ENCODE measurements at regions not wholly inside any gene's neighbourhood (a gene's known extent, or its start where the extent isn't known, plus 50 kb on each side); places are given as distances from the start of the nearest gene placed in this dataset.

- TF ChIP-seq EZH2phosphoT487 (IDR thresholded peaks at IDR 0.05; ENCODE audit: borderline replicate concordance, low read length), result no peak
- TF ChIP-seq CTCF (conservative IDR thresholded peaks at IDR 0.05; ENCODE audit: low read depth, low read length), result peak; percentile 63
- TF ChIP-seq EZH2 (IDR thresholded peaks at IDR 0.05; ENCODE audit: low read length, unreplicated experiment), result no peak
- Histone ChIP-seq H3K9me3 (ENCODE audit: low read length) (no peaks in the 10 kb centered on the region), H3K4me1 (ENCODE audit: insufficient read depth, low read length) (peaks cover 5% of the 10 kb centered on the region; the same call in 1 of the 2 replicates), H3K27me3 (ENCODE audit: low read length) (no peaks in the 10 kb centered on the region), H3K36me3 (ENCODE audit: low read depth, low read length) (no peaks in the 10 kb centered on the region), H2AFZ (ENCODE audit: low read length) (no peak overlapping the region; the same call in 1 of the 2 replicates), H4K20me1 (ENCODE audit: low read length) (no peaks in the 10 kb centered on the region), H3K4me2 (ENCODE audit: low read length) (no peak overlapping the region), H3F3A (ENCODE audit: low read length, unreplicated experiment) (no peaks in the 10 kb centered on the region), H3K27ac (ENCODE audit: low read length) (no peak overlapping the region), H3K4me3 (ENCODE audit: low read length) (no peak overlapping the region), H3K9ac (ENCODE audit: low read length) (no peak overlapping the region), H3K79me2 (ENCODE audit: low read length) (no peaks in the 10 kb centered on the region), H3K9me2 (replicated peaks; ENCODE audit: low read length) (no peaks in the 10 kb centered on the region)
- intact Hi-C loops (cut with micrococcal nuclease), result no loop called here
- peak; percentile 44 for DNase-seq
- BruUV-seq (replicated peaks), result no TSS peak
- CTCF ChIA-PET, result no interaction called here
- POLR2A ChIA-PET (ENCODE audit: unreplicated experiment), result no interaction called here
- ATAC-seq, result no peak
Measured at GRCh38 chr3:84136425-84136824, 822.4 kb upstream of the CADM2 start.

- intact Hi-C loops (cut with micrococcal nuclease), result no loop called here
- no peaks in the 10 kb centered on the region for H4K20me1 ChIP-seq (ENCODE audit: low read length)
- H3K27ac ChIP-seq (ENCODE audit: low read length), result no peak overlapping the region
- TF ChIP-seq EZH2 (IDR thresholded peaks at IDR 0.05; ENCODE audit: low read length, unreplicated experiment), result no peak
- TF ChIP-seq CTCF (conservative IDR thresholded peaks at IDR 0.05; ENCODE audit: low read depth, low read length), result no peak
- TF ChIP-seq EZH2phosphoT487 (IDR thresholded peaks at IDR 0.05; ENCODE audit: borderline replicate concordance, low read length), result no peak
- ChIA-PET CTCF (no interaction called here), POLR2A (ENCODE audit: unreplicated experiment) (no interaction called here)
- H3K4me3 ChIP-seq (ENCODE audit: low read length), result no peak overlapping the region
- H3K27me3 ChIP-seq (ENCODE audit: low read length), result no peaks in the 10 kb centered on the region
- H3K9me2 ChIP-seq (replicated peaks; ENCODE audit: low read length), result no peaks in the 10 kb centered on the region
- H3K4me2 ChIP-seq (ENCODE audit: low read length), result no peak overlapping the region
- ATAC-seq, result no peak
- no peak overlapping the region for H3K9ac ChIP-seq (ENCODE audit: low read length)
- H2AFZ ChIP-seq (ENCODE audit: low read length), result no peak overlapping the region
- no peak for DNase-seq
- H3K79me2 ChIP-seq (ENCODE audit: low read length), result no peaks in the 10 kb centered on the region
- H3K9me3 ChIP-seq (ENCODE audit: low read length), result no peaks in the 10 kb centered on the region
- BruUV-seq (replicated peaks), result no TSS peak
- no peaks in the 10 kb centered on the region for H3K4me1 ChIP-seq (ENCODE audit: insufficient read depth, low read length)
- H3K36me3 ChIP-seq (ENCODE audit: low read depth, low read length), result no peaks in the 10 kb centered on the region
- no peaks in the 10 kb centered on the region for H3F3A ChIP-seq (ENCODE audit: low read length, unreplicated experiment)
Measured at GRCh38 chr3:84140631-84141030, 818.2 kb upstream of the CADM2 start.

GRCh38 chr3:84141571-84141970, 817.2 kb upstream of the CADM2 start:
- intact Hi-C loops (cut with micrococcal nuclease), result no loop called here
- Histone ChIP-seq H3K4me2 (ENCODE audit: low read length) (no peak overlapping the region), H3K79me2 (ENCODE audit: low read length) (no peaks in the 10 kb centered on the region), H2AFZ (ENCODE audit: low read length) (no peak overlapping the region), H3K27ac (ENCODE audit: low read length) (no peak overlapping the region), H3F3A (ENCODE audit: low read length, unreplicated experiment) (no peaks in the 10 kb centered on the region), H3K9ac (ENCODE audit: low read length) (no peak overlapping the region), H3K9me2 (replicated peaks; ENCODE audit: low read length) (no peaks in the 10 kb centered on the region), H4K20me1 (ENCODE audit: low read length) (no peaks in the 10 kb centered on the region), H3K27me3 (ENCODE audit: low read length) (no peaks in the 10 kb centered on the region), H3K36me3 (ENCODE audit: low read depth, low read length) (no peaks in the 10 kb centered on the region), H3K9me3 (ENCODE audit: low read length) (no peaks in the 10 kb centered on the region), H3K4me1 (ENCODE audit: insufficient read depth, low read length) (no peaks in the 10 kb centered on the region), H3K4me3 (ENCODE audit: low read length) (no peak overlapping the region)
- ATAC-seq (no peak), DNase-seq (peak; percentile 10)
- no TSS peak for BruUV-seq (replicated peaks)
- ChIA-PET POLR2A (ENCODE audit: unreplicated experiment) (no interaction called here), CTCF (no interaction called here)
- TF ChIP-seq EZH2 (IDR thresholded peaks at IDR 0.05; ENCODE audit: low read length, unreplicated experiment) (no peak), CTCF (conservative IDR thresholded peaks at IDR 0.05; ENCODE audit: low read depth, low read length) (no peak), EZH2phosphoT487 (IDR thresholded peaks at IDR 0.05; ENCODE audit: borderline replicate concordance, low read length) (no peak)
